OCI-LY3 (cell line): ENCODE measurements at regions not wholly inside any gene's neighbourhood (a gene's known extent, or its start where the extent isn't known, plus 50 kb on each side); places are given as distances from the start of the nearest gene placed in this dataset.
"Not testable (repeated sequence)": the region's sequence is repeated elsewhere in the genome, so short reads cannot be mapped to it uniquely, and the experiment has no call there.

Source experiments
- EZH2phosphoT487 ChIP-seq: fragments of 200-600 bp; shearing (Covaris generic); IDR thresholded peaks from 2 replicates; pipeline ENCODE4 v1.6.1; 2018; ENCODE audit warnings: antibody characterized with exemption, mixed run types, low read depth
- TF ChIP-seq, protein P1 (sequence below): fragments of 200-600, 300-600 bp; sonication (generic); IDR thresholded peaks from 2 replicates; pipeline ENCODE4 v1.5.1; 2014; ENCODE audit warnings: antibody characterized with exemption, low read length, low read depth

DNA sequence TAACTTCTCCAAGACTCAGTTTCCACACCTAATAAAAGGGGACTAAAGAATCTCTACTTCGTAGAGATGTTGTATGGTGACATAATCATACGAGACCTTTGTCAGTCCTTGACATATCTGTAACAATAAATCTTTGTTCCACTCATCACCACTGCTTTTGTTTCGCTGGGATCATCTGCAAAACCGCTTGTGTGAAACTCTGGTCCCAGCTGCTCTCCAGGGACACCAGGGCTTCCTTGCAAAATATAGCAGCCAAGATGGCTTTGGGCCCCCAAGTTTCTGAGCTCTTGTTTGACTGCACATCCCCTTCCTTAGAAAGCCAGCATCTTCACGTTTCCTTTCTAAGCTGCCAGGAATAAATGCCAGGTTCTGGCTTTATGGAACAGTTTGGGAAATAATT, 110.5 kb upstream of the RRN3 start:
- TF ChIP-seq, protein P1, sequence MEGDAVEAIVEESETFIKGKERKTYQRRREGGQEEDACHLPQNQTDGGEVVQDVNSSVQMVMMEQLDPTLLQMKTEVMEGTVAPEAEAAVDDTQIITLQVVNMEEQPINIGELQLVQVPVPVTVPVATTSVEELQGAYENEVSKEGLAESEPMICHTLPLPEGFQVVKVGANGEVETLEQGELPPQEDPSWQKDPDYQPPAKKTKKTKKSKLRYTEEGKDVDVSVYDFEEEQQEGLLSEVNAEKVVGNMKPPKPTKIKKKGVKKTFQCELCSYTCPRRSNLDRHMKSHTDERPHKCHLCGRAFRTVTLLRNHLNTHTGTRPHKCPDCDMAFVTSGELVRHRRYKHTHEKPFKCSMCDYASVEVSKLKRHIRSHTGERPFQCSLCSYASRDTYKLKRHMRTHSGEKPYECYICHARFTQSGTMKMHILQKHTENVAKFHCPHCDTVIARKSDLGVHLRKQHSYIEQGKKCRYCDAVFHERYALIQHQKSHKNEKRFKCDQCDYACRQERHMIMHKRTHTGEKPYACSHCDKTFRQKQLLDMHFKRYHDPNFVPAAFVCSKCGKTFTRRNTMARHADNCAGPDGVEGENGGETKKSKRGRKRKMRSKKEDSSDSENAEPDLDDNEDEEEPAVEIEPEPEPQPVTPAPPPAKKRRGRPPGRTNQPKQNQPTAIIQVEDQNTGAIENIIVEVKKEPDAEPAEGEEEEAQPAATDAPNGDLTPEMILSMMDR = not testable (repeated sequence)
- TF ChIP-seq EZH2phosphoT487 = not testable (repeated sequence)
